ENCODE measurements at regions not wholly inside any gene's neighbourhood (a gene's known extent, or its start where the extent isn't known, plus 50 kb on each side); places are given as distances from the start of the nearest gene placed in this dataset.
A peak's percentile ranks its signal among the peaks of the same experiment; 100 is the strongest.

- Histone ChIP-seq H3K4me1 (peaks cover 36% of the 10 kb centered on the region), H3K27me3 (no peaks in the 10 kb centered on the region), H3K36me3 (replicated peaks in 1 of 2; ENCODE audit: insufficient read depth in 1 of 2, low read depth in 2 of 2) (no peaks in the 10 kb centered on the region), H3K4me3 (no peak overlapping the region), H3K9me3 (no peaks in the 10 kb centered on the region), H3K27ac (peak overlapping the region in 1 of 4 donors; percentile 57)
- intact Hi-C loops (cut with DNase I) = no loop called here
- ATAC-seq = no peak
- DNase-seq = no peak
- WGBS, 2 donors = 89% methylated on average over 6 of the region's 6 CpGs
- TF ChIP-seq CTCF (IDR thresholded peaks at IDR 0.05) (no peak), POLR2A (IDR thresholded peaks at IDR 0.05) (no peak)
Observed at GRCh38 chr7:24476227-24476626, 97.0 kb upstream of the PALS2 start.

GRCh38 chr7:24477398-24478136, 95.7 kb upstream of the PALS2 start:
- 39 to 44% methylated on average over 5 of the region's 5 CpGs for WGBS, 2 donors
- Histone ChIP-seq H3K36me3 (replicated peaks in 1 of 2; ENCODE audit: insufficient read depth in 1 of 2, low read depth in 2 of 2) (no peaks in the 10 kb centered on the region), H3K4me1 (peaks cover 36% of the 10 kb centered on the region), H3K9me3 (no peaks in the 10 kb centered on the region), H3K27ac (peak overlapping the region in 2 of 4 donors; percentile 37 to 42), H3K4me3 (no peak overlapping the region), H3K27me3 (no peaks in the 10 kb centered on the region)
- intact Hi-C loops (cut with DNase I) = no loop called here
- ATAC-seq = peak; percentile 79
- no peak for TF ChIP-seq POLR2A (IDR thresholded peaks at IDR 0.05)
- no peak for TF ChIP-seq CTCF (IDR thresholded peaks at IDR 0.05)
- DNase-seq = peak; percentile 13 to 48 (median 36)

GRCh38 chr7:24478137-24478655, 95.1 kb upstream of the PALS2 start:
- Histone ChIP-seq H3K27ac (peak overlapping the region in 2 of 4 donors; percentile 37 to 42), H3K4me1 (peaks cover 36% of the 10 kb centered on the region), H3K36me3 (replicated peaks in 1 of 2; ENCODE audit: insufficient read depth in 1 of 2, low read depth in 2 of 2) (no peaks in the 10 kb centered on the region), H3K27me3 (no peaks in the 10 kb centered on the region), H3K9me3 (no peaks in the 10 kb centered on the region), H3K4me3 (no peak overlapping the region)
- TF ChIP-seq POLR2A (IDR thresholded peaks at IDR 0.05) (no peak), CTCF (IDR thresholded peaks at IDR 0.05) (no peak)
- intact Hi-C loops (cut with DNase I) = no loop called here
- no peak for DNase-seq
- ATAC-seq = peak; percentile 33
- 42 to 46% methylated on average over 3 of the region's 3 CpGs for WGBS, 2 donors

GRCh38 chr7:24480501-24480900, 92.8 kb upstream of the PALS2 start:
- H3K4me3 ChIP-seq = no peak overlapping the region
- intact Hi-C loops (cut with DNase I) = no loop called here
- no peaks in the 10 kb centered on the region for H3K36me3 ChIP-seq (replicated peaks in 1 of 2; ENCODE audit: insufficient read depth in 1 of 2, low read depth in 2 of 2)
- TF ChIP-seq CTCF (IDR thresholded peaks at IDR 0.05) = no peak
- TF ChIP-seq POLR2A (IDR thresholded peaks at IDR 0.05) = no peak
- no peaks in the 10 kb centered on the region for H3K27me3 ChIP-seq
- H3K9me3 ChIP-seq = no peaks in the 10 kb centered on the region
- peaks cover 17% of the 10 kb centered on the region for H3K4me1 ChIP-seq
- ATAC-seq (no peak), DNase-seq (no peak)
- 80 to 81% methylated on average over 5 of the region's 5 CpGs for WGBS, 2 donors
- no peak overlapping the region for H3K27ac ChIP-seq

- TF ChIP-seq CTCF (IDR thresholded peaks at IDR 0.05) (no peak), POLR2A (IDR thresholded peaks at IDR 0.05) (no peak)
- no peaks in the 10 kb centered on the region for H3K36me3 ChIP-seq (replicated peaks in 1 of 2; ENCODE audit: insufficient read depth in 1 of 2, low read depth in 2 of 2)
- H3K27ac ChIP-seq = no peak overlapping the region
- intact Hi-C loops (cut with DNase I) = no loop called here
- DNase-seq = no peak
- no peaks in the 10 kb centered on the region for H3K9me3 ChIP-seq
- H3K4me1 ChIP-seq = peaks cover 2% of the 10 kb centered on the region
- no peaks in the 10 kb centered on the region for H3K27me3 ChIP-seq
- 58 to 60% methylated on average over 2 of the region's 2 CpGs for WGBS, 2 donors
- no peak overlapping the region for H3K4me3 ChIP-seq
- no peak for ATAC-seq
Observed at GRCh38 chr7:24483804-24484203, 89.4 kb upstream of the PALS2 start.
